DMS 273 treated with DMSO at 0.1 percent for 48 hours (cell line): ENCODE measurements at regions not wholly inside any gene's neighbourhood (a gene's known extent, or its start where the extent isn't known, plus 50 kb on each side); places are given as distances from the start of the nearest gene placed in this dataset.
"Not testable (repeated sequence)": the region's sequence is repeated elsewhere in the genome, so short reads cannot be mapped to it uniquely, and the experiment has no call there.

Source experiments
- DNase-seq: peaks from one replicate; lab custom pipeline; 2025; lab: John Stamatoyannopoulos, UW

- DNase-seq = not testable (repeated sequence)
These were observed 268.4 kb downstream of the ZNF37A start for GRCh38 chr10:38362514-38362913.

- not testable (repeated sequence) for DNase-seq
These were observed 269.9 kb downstream of the ZNF37A start for GRCh38 chr10:38364073-38364472.

- DNase-seq = not testable (repeated sequence)
These were observed 271.8 kb downstream of the ZNF37A start for GRCh38 chr10:38365917-38366316.

GRCh38 chr10:38383800-38384199 is 289.7 kb downstream of the ZNF37A start:
- DNase-seq = not testable (repeated sequence)

GRCh38 chr10:38386869-38387268 is 292.7 kb downstream of the ZNF37A start:
- not testable (repeated sequence) for DNase-seq

GRCh38 chr10:38390725-38391124 is 296.6 kb downstream of the ZNF37A start:
- DNase-seq = not testable (repeated sequence)

GRCh38 chr10:38395465-38395864 is 301.3 kb downstream of the ZNF37A start:
- DNase-seq = not testable (repeated sequence)

- not testable (repeated sequence) for DNase-seq
These were observed 302.2 kb downstream of the ZNF37A start for GRCh38 chr10:38396178-38396954.

GRCh38 chr10:38401565-38401964 is 307.4 kb downstream of the ZNF37A start:
- not testable (repeated sequence) for DNase-seq

- peak; percentile 63 for DNase-seq
These were observed 308.6 kb downstream of the ZNF37A start for GRCh38 chr10:38402442-38403346.

- not testable (repeated sequence) for DNase-seq
These were observed 309.4 kb downstream of the ZNF37A start for GRCh38 chr10:38403347-38404117.

GRCh38 chr10:38423634-38424033 is 329.5 kb downstream of the ZNF37A start:
- DNase-seq = not testable (repeated sequence)

- DNase-seq = not testable (repeated sequence)
These were observed 336.1 kb downstream of the ZNF37A start for GRCh38 chr10:38430242-38430641.

- DNase-seq = not testable (repeated sequence)
These were observed 343.2 kb downstream of the ZNF37A start for GRCh38 chr10:38437359-38437758.

GRCh38 chr10:38448614-38449355 is 354.6 kb downstream of the ZNF37A start:
- DNase-seq = not testable (repeated sequence)

GRCh38 chr10:38449618-38450017 is 355.5 kb downstream of the ZNF37A start:
- DNase-seq = not testable (repeated sequence)

- not testable (repeated sequence) for DNase-seq
These were observed 356.4 kb downstream of the ZNF37A start for GRCh38 chr10:38450372-38451057.

- not testable (repeated sequence) for DNase-seq
These were observed 357.3 kb downstream of the ZNF37A start for GRCh38 chr10:38451306-38451967.
